ENCODE measurements at regions not wholly inside any gene's neighbourhood (a gene's known extent, or its start where the extent isn't known, plus 50 kb on each side); places are given as distances from the start of the nearest gene placed in this dataset.

- DNase-seq: no peak
These were observed 841.4 kb downstream of the NSUN3 start for GRCh38 chr3:94904156-94904674.

GRCh38 chr3:94909726-94910125 lies 846.9 kb downstream of the NSUN3 start:
- no peak for DNase-seq

GRCh38 chr3:94912656-94913055 lies 849.8 kb downstream of the NSUN3 start:
- no peak for DNase-seq

- DNase-seq: no peak
These were observed 864.3 kb downstream of the NSUN3 start for GRCh38 chr3:94927175-94927574.

- no peak for DNase-seq
These were observed 866.1 kb downstream of the NSUN3 start for GRCh38 chr3:94928921-94929320.

- DNase-seq: no peak
These were observed 873.1 kb downstream of the NSUN3 start for GRCh38 chr3:94935738-94936580.

- no peak for DNase-seq
These were observed 875.1 kb downstream of the NSUN3 start for GRCh38 chr3:94937980-94938379.

GRCh38 chr3:94946683-94947082 lies 883.8 kb downstream of the NSUN3 start:
- no peak for DNase-seq

GRCh38 chr3:94961423-94962100 lies 898.7 kb downstream of the NSUN3 start:
- DNase-seq: no peak

GRCh38 chr3:94965867-94966475 lies 903.1 kb downstream of the NSUN3 start:
- no peak for DNase-seq

GRCh38 chr3:94967196-94967595 lies 904.3 kb downstream of the NSUN3 start:
- DNase-seq: no peak

GRCh38 chr3:94968519-94968918 lies 905.7 kb downstream of the NSUN3 start:
- no peak for DNase-seq

- no peak for DNase-seq
These were observed 909.2 kb downstream of the NSUN3 start for GRCh38 chr3:94972066-94972465.

GRCh38 chr3:94978084-94978483 lies 915.2 kb downstream of the NSUN3 start:
- DNase-seq: no peak

GRCh38 chr3:94985778-94986177 lies 922.9 kb downstream of the NSUN3 start:
- DNase-seq: no peak

- no peak for DNase-seq
These were observed 928.3 kb downstream of the NSUN3 start for GRCh38 chr3:94990952-94991705.

GRCh38 chr3:94996743-94997142 lies 933.9 kb downstream of the NSUN3 start:
- DNase-seq: no peak

- no peak for DNase-seq
These were observed 939.7 kb downstream of the NSUN3 start for GRCh38 chr3:95002438-95003046.

- DNase-seq: no peak
These were observed 965.8 kb downstream of the NSUN3 start for GRCh38 chr3:95028688-95029087.

GRCh38 chr3:95029644-95030043 lies 966.8 kb downstream of the NSUN3 start:
- DNase-seq: no peak

- no peak for DNase-seq
These were observed 973.7 kb downstream of the NSUN3 start for GRCh38 chr3:95036526-95037021.

- no peak for DNase-seq
These were observed 974.2 kb downstream of the NSUN3 start for GRCh38 chr3:95037097-95037496.
